ENCODE measurements at regions not wholly inside any gene's neighbourhood (a gene's known extent, or its start where the extent isn't known, plus 50 kb on each side); places are given as distances from the start of the nearest gene placed in this dataset.

DNA sequence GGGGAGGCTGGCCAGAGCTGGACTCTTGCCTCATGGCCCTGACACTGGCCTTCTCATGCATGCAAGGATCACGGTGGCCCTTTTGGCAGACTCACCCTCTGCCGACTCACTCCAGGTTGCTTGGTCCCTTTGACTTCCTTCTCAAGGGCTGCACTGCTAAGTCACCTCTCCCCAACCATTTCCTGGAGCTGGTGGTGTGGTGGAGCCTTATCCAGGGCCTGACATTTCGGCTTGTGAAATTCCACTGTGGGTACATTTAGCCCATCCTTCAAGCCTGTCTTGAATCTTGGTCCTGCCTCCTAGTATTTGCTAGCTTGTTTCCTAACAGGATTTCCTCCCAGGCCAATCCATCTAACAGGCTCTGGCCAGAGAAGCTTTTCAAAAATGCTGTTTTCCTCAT lies 52.6 kb upstream of the JUN start:
- intact Hi-C loops (cut with DNase I) = no loop called here
- Histone ChIP-seq H3K9me3 (no peaks in the 10 kb centered on the region), H3K36me3 (no peaks in the 10 kb centered on the region), H3K27me3 (no peaks in the 10 kb centered on the region), H3K4me3 (no peak overlapping the region), H3K4me1 (no peaks in the 10 kb centered on the region), H3K27ac (no peak overlapping the region)
- no peak for DNase-seq (ENCODE audit: low spot score in 2 of 2)
- no peak for TF ChIP-seq CTCF (IDR thresholded peaks at IDR 0.05)

- Histone ChIP-seq H3K9me3 (no peaks in the 10 kb centered on the region), H3K27ac (no peak overlapping the region), H3K4me1 (no peaks in the 10 kb centered on the region), H3K4me3 (no peak overlapping the region), H3K36me3 (no peaks in the 10 kb centered on the region), H3K27me3 (no peaks in the 10 kb centered on the region)
- intact Hi-C loops (cut with DNase I) = no loop called here
- no peak for TF ChIP-seq CTCF (IDR thresholded peaks at IDR 0.05)
- DNase-seq (ENCODE audit: low spot score in 2 of 2) = no peak
Observed at GRCh38 chr1:58837886-58838285, 54.0 kb upstream of the JUN start.

- no peaks in the 10 kb centered on the region for H3K4me1 ChIP-seq
- intact Hi-C loops (cut with DNase I) = no loop called here
Observed at GRCh38 chr1:58839147-58839795, 55.4 kb upstream of the JUN start.

GRCh38 chr1:58839846-58840835 lies 56.3 kb upstream of the JUN start:
- Histone ChIP-seq H3K4me1 (no peaks in the 10 kb centered on the region), H3K27ac (no peak overlapping the region), H3K27me3 (no peaks in the 10 kb centered on the region), H3K9me3 (no peaks in the 10 kb centered on the region), H3K36me3 (no peaks in the 10 kb centered on the region), H3K4me3 (no peak overlapping the region)
- intact Hi-C loops (cut with DNase I) = no loop called here
- no peak for DNase-seq (ENCODE audit: low spot score in 2 of 2)
- no peak for TF ChIP-seq CTCF (IDR thresholded peaks at IDR 0.05)

More at GRCh38 chr1:58839147-58839795, 55.4 kb upstream of the JUN start:
- TF ChIP-seq CTCF (IDR thresholded peaks at IDR 0.05) = no peak
- H3K27ac ChIP-seq = no peak overlapping the region
- no peak for DNase-seq (ENCODE audit: low spot score in 2 of 2)
- H3K4me3 ChIP-seq = no peak overlapping the region
- H3K36me3 ChIP-seq = no peaks in the 10 kb centered on the region
- no peaks in the 10 kb centered on the region for H3K9me3 ChIP-seq
- H3K27me3 ChIP-seq = no peaks in the 10 kb centered on the region

DNA sequence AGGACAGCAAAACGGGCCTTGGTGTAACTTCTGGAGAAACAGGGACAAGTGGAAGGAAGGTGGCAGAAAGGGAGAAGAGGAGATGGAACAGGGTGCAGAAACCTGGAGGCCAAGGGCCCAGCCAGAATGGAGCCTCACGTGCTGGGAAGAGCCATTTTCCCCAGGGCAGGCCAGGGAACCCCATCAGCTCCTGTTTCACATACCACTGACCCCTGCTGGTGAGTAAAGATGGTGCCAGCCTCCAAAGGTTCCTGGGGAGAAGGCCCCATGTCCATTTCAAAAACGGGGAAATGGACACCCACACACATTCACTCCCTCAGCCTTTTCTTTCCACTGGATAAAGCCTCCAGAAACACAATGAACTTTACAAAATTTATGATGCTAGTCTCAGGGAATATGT lies 57.6 kb upstream of the JUN start:
- no peak overlapping the region for H3K27ac ChIP-seq
- no peaks in the 10 kb centered on the region for H3K27me3 ChIP-seq
- no peaks in the 10 kb centered on the region for H3K4me1 ChIP-seq
- H3K4me3 ChIP-seq = no peak overlapping the region
- peak in 2 of 3 experiments; percentile 6 to 25 for TF ChIP-seq CTCF (IDR thresholded peaks at IDR 0.05)
- intact Hi-C loops (cut with DNase I) = no loop called here
- no peak for DNase-seq (ENCODE audit: low spot score in 2 of 2)
- H3K36me3 ChIP-seq = no peaks in the 10 kb centered on the region
- no peaks in the 10 kb centered on the region for H3K9me3 ChIP-seq

All from ascending aorta (tissue), 2 donors.